ENCODE measurements at regions not wholly inside any gene's neighbourhood (a gene's known extent, or its start where the extent isn't known, plus 50 kb on each side); places are given as distances from the start of the nearest gene placed in this dataset.

- H3K9me3 ChIP-seq (ENCODE audit: low read length) = peaks cover 12% of the 10 kb centered on the region
- H4K20me1 ChIP-seq (ENCODE audit: insufficient read depth, low read length) = no peaks in the 10 kb centered on the region
- no peak overlapping the region for H3K4me2 ChIP-seq (ENCODE audit: low read depth, low read length)
- intact Hi-C loops (cut with micrococcal nuclease; ENCODE audit: unreplicated experiment) = no loop called here
- in situ Hi-C loops (cut with HindIII; ENCODE audit: extremely low pct_ligation_motif_present, low pct_unique_long_range_greater_than_20kb) = no loop called here
- POLR2A ChIA-PET = no interaction called here
- H3K4me1 ChIP-seq (ENCODE audit: insufficient read depth, low read length) = no peaks in the 10 kb centered on the region
- no peak for ATAC-seq
- H3K79me2 ChIP-seq (ENCODE audit: insufficient read depth, low read length) = no peaks in the 10 kb centered on the region
- TF ChIP-seq CAMTA2 (CRISPR knock-in tag; IDR thresholded peaks at IDR 0.05; ENCODE audit: borderline replicate concordance) (no peak), SMYD3 (CRISPR knock-in tag; IDR thresholded peaks at IDR 0.05) (no peak)
- H2AFZ ChIP-seq (ENCODE audit: low read length) = no peak overlapping the region
- 32% methylated on average over 7 of the region's 7 CpGs for WGBS (ENCODE audit: low lambda C conversion rate)
- CTCF ChIA-PET (ENCODE audit: low intra/inter-chr PET ratio, low total read pairs) = no interaction called here
- DNase-seq (ENCODE audit: low spot score) = no peak
- no peak overlapping the region for H3K27ac ChIP-seq (ENCODE audit: extremely low read length, insufficient read depth, low read length)
- no peaks in the 10 kb centered on the region for H3K36me3 ChIP-seq (replicated peaks in 1 of 2; ENCODE audit: control insufficient read depth in 1 of 2, insufficient read depth in 2 of 2, low read length in 2 of 2)
- no peaks in the 10 kb centered on the region; a peak in 1 of 5 replicates for H3K27me3 ChIP-seq (ENCODE audit: control insufficient read depth in 1 of 2, insufficient read depth in 2 of 2, low read length in 2 of 2)
- no peak for FAIRE-seq
- BruUV-seq (replicated peaks) = no TSS peak
- no peak overlapping the region for H3K9ac ChIP-seq (ENCODE audit: insufficient read depth, low read depth, low read length)
- no peak overlapping the region for H3K4me3 ChIP-seq (replicated peaks in 1 of 3; ENCODE audit: insufficient read depth in 1 of 3, low read depth in 2 of 3, low read length in 3 of 3)
Measured at GRCh38 chr15:47640901-47641300, 76.4 kb upstream of the SEMA6D start.

DNA sequence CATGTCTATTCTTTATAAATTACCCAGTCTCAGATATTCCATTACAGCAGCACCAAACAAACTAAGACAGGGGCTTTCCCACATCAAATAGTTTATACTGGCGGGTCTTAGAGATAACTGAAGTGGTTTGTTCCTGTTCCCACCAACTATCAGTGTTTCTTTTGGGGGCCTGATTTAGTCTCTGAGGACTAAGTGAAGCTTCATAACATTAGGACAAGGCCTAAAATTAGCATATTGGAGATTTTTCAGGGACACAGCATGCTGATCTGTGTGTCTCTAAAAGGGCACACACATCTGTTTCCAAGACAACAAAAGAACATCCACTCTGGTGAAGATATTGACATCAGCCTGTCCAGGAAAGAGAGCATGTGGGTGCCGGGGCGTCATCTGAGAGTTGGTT, 72.6 kb upstream of the SEMA6D start:
- FAIRE-seq (no peak), ATAC-seq (no peak), DNase-seq (ENCODE audit: low spot score) (no peak)
- WGBS (ENCODE audit: low lambda C conversion rate) = 5% methylated on average over 3 of the region's 3 CpGs
- Histone ChIP-seq H3K4me3 (replicated peaks in 1 of 3; ENCODE audit: insufficient read depth in 1 of 3, low read depth in 2 of 3, low read length in 3 of 3) (no peak overlapping the region), H3K27me3 (ENCODE audit: control insufficient read depth in 1 of 2, insufficient read depth in 2 of 2, low read length in 2 of 2) (no peaks in the 10 kb centered on the region; a peak in 1 of 5 replicates), H3K4me2 (ENCODE audit: low read depth, low read length) (no peak overlapping the region), H3K27ac (ENCODE audit: extremely low read length, insufficient read depth, low read length) (no peak overlapping the region), H3K36me3 (replicated peaks in 1 of 2; ENCODE audit: control insufficient read depth in 1 of 2, insufficient read depth in 2 of 2, low read length in 2 of 2) (no peaks in the 10 kb centered on the region), H3K4me1 (ENCODE audit: insufficient read depth, low read length) (no peaks in the 10 kb centered on the region), H3K79me2 (ENCODE audit: insufficient read depth, low read length) (no peaks in the 10 kb centered on the region), H3K9ac (ENCODE audit: insufficient read depth, low read depth, low read length) (no peak overlapping the region), H4K20me1 (ENCODE audit: insufficient read depth, low read length) (no peaks in the 10 kb centered on the region), H3K9me3 (ENCODE audit: low read length) (no peaks in the 10 kb centered on the region; the same call in 1 of the 2 replicates), H2AFZ (ENCODE audit: low read length) (no peak overlapping the region)
- no peak for TF ChIP-seq POLR2A (IDR thresholded peaks at IDR 0.05; ENCODE audit: insufficient read depth in 1 of 2, low read depth in 2 of 2, low read length in 2 of 2)
- no peak for TF ChIP-seq FOXO1 (CRISPR knock-in tag; IDR thresholded peaks at IDR 0.05)
- intact Hi-C loops (cut with micrococcal nuclease; ENCODE audit: unreplicated experiment) = no loop called here
- in situ Hi-C loops (cut with HindIII; ENCODE audit: extremely low pct_ligation_motif_present, low pct_unique_long_range_greater_than_20kb) = no loop called here
- CTCF ChIA-PET (ENCODE audit: low intra/inter-chr PET ratio, low total read pairs) = no interaction called here
- no TSS peak for BruUV-seq (replicated peaks)
- POLR2A ChIA-PET = no interaction called here

GRCh38 chr15:47650564-47650963, 66.7 kb upstream of the SEMA6D start:
- WGBS (ENCODE audit: low lambda C conversion rate) = under 1% methylated on average over 3 of the region's 3 CpGs
- intact Hi-C loops (cut with micrococcal nuclease; ENCODE audit: unreplicated experiment) (no loop called here), in situ Hi-C loops (cut with HindIII; ENCODE audit: extremely low pct_ligation_motif_present, low pct_unique_long_range_greater_than_20kb) (no loop called here)
- Histone ChIP-seq H2AFZ (ENCODE audit: low read length) (no peak overlapping the region), H3K4me2 (ENCODE audit: low read depth, low read length) (no peak overlapping the region), H3K4me1 (ENCODE audit: insufficient read depth, low read length) (no peaks in the 10 kb centered on the region), H3K79me2 (ENCODE audit: insufficient read depth, low read length) (no peaks in the 10 kb centered on the region), H3K36me3 (replicated peaks in 1 of 2; ENCODE audit: control insufficient read depth in 1 of 2, insufficient read depth in 2 of 2, low read length in 2 of 2) (no peaks in the 10 kb centered on the region), H3K27me3 (ENCODE audit: control insufficient read depth in 1 of 2, insufficient read depth in 2 of 2, low read length in 2 of 2) (no peaks in the 10 kb centered on the region), H3K27ac (ENCODE audit: extremely low read length, insufficient read depth, low read length) (no peak overlapping the region), H3K9ac (ENCODE audit: insufficient read depth, low read depth, low read length) (no peak overlapping the region), H3K4me3 (replicated peaks in 1 of 3; ENCODE audit: insufficient read depth in 1 of 3, low read depth in 2 of 3, low read length in 3 of 3) (no peak overlapping the region), H4K20me1 (ENCODE audit: insufficient read depth, low read length) (no peaks in the 10 kb centered on the region), H3K9me3 (ENCODE audit: low read length) (no peaks in the 10 kb centered on the region)
- ATAC-seq = no peak
- FAIRE-seq = no peak
- no peak for DNase-seq (ENCODE audit: low spot score)
- POLR2A ChIA-PET = no interaction called here
- no TSS peak for BruUV-seq (replicated peaks)
- CTCF ChIA-PET (ENCODE audit: low intra/inter-chr PET ratio, low total read pairs) = no interaction called here
- TF ChIP-seq LRRFIP1 (CRISPR knock-in tag; conservative IDR thresholded peaks at IDR 0.05) (no peak), FOXA3 (CRISPR knock-in tag; IDR thresholded peaks at IDR 0.05) (no peak), NRL (CRISPR knock-in tag; IDR thresholded peaks at IDR 0.05; ENCODE audit: borderline replicate concordance) (no peak), ZNF652 (CRISPR knock-in tag; IDR thresholded peaks at IDR 0.05; ENCODE audit: borderline replicate concordance, low read depth) (no peak), ZNF547 (CRISPR knock-in tag; IDR thresholded peaks at IDR 0.05) (no peak), ZNF451 (CRISPR knock-in tag; IDR thresholded peaks at IDR 0.05) (no peak), ONECUT2 (CRISPR knock-in tag; IDR thresholded peaks at IDR 0.05) (no peak)
- TF ChIP-seq, protein P1, sequence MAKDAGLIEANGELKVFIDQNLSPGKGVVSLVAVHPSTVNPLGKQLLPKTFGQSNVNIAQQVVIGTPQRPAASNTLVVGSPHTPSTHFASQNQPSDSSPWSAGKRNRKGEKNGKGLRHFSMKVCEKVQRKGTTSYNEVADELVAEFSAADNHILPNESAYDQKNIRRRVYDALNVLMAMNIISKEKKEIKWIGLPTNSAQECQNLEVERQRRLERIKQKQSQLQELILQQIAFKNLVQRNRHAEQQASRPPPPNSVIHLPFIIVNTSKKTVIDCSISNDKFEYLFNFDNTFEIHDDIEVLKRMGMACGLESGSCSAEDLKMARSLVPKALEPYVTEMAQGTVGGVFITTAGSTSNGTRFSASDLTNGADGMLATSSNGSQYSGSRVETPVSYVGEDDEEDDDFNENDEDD (CRISPR knock-in tag; IDR thresholded peaks at IDR 0.05; ENCODE audit: borderline replicate concordance) = no peak
